PC-9 (cell line): ENCODE measurements at regions not wholly inside any gene's neighbourhood (a gene's known extent, or its start where the extent isn't known, plus 50 kb on each side); places are given as distances from the start of the nearest gene placed in this dataset.

ENCODE experiments used
- BruUV-seq: library from RNA; stranded (reverse); fragments of 400-500 nt; replicated peaks from 2 replicates; lab custom pipeline; 2021; lab: Mats Ljungman, UMichigan
- CTCF ChIA-PET: fragments of 300-600 bp; sonication (Branson Sonifier 250); formaldehyde crosslinking; loops from one replicate; lab custom pipeline; 2022; ENCODE audit warnings: antibody characterized with exemption; lab: Charles Lee
- POLR2A ChIA-PET: fragments of 300-600 bp; sonication (Branson Sonifier 250); formaldehyde crosslinking; loops from one replicate; lab custom pipeline; 2022; ENCODE audit warnings: antibody characterized with exemption; ENCODE audit not compliant: unreplicated experiment; lab: Charles Lee
- DNase-seq, 2 experiments: peaks; one replicate each; pipeline versions ENCODE4 v3.0.0 to v3.0.0-alpha.2; 2015 to 2022; ENCODE audit warnings: mixed read lengths in 1 of 2
- H2AFZ ChIP-seq: fragments of 200-600 bp; sonication (generic); 2 replicates; pipeline ENCODE4 v1.8.1; 2017; ENCODE audit warnings: antibody characterized with exemption
- H3F3A ChIP-seq: fragments of 200-600 bp; sonication (generic); 2 replicates; pipeline ENCODE4 v1.8.1; 2017; ENCODE audit warnings: antibody characterized with exemption, mild to moderate bottlenecking, low read depth; ENCODE audit not compliant: insufficient read depth
- H3K27ac ChIP-seq: fragments of 200-600 bp; sonication (generic); 2 replicates; pipeline ENCODE4 v1.6.1; 2016; ENCODE audit warnings: mixed run types
- H3K27me3 ChIP-seq: fragments of 200-600 bp; sonication (generic); 2 replicates; pipeline ENCODE4 v1.6.1; 2016; ENCODE audit warnings: low read depth, mixed run types; ENCODE audit not compliant: insufficient read depth
- H3K36me3 ChIP-seq: fragments of 200-600 bp; sonication (generic); 2 replicates; pipeline ENCODE4 v1.6.1; 2016; ENCODE audit warnings: low read depth, mixed run types
- H3K4me1 ChIP-seq: fragments of 200-600 bp; sonication (generic); replicated peaks from 2 replicates; pipeline ENCODE4 v1.6.1; 2016; ENCODE audit warnings: mixed run types; ENCODE audit not compliant: insufficient read depth
- H3K4me2 ChIP-seq: fragments of 200-600 bp; sonication (generic); 2 replicates; pipeline ENCODE4 v1.6.1; 2017; ENCODE audit warnings: mixed run types
- H3K4me3 ChIP-seq: fragments of 200-600 bp; sonication (generic); 2 replicates; pipeline ENCODE4 v1.6.1; 2016; ENCODE audit warnings: mixed run types
- H3K79me2 ChIP-seq: fragments of 200-600 bp; sonication (generic); 2 replicates; pipeline ENCODE4 v1.6.1; 2017; ENCODE audit warnings: low read depth, mixed run types
- H3K9me2 ChIP-seq: fragments of 200-600 bp; sonication (generic); 2 replicates; pipeline ENCODE4 v1.8.1; 2017; ENCODE audit warnings: mild to moderate bottlenecking; ENCODE audit not compliant: insufficient read depth
- H3K9me3 ChIP-seq: fragments of 200-600 bp; sonication (generic); 2 replicates; pipeline ENCODE4 v1.8.1; 2016; ENCODE audit warnings: low read depth; ENCODE audit not compliant: insufficient read depth
- H4K20me1 ChIP-seq: fragments of 200-600 bp; sonication (generic); 2 replicates; pipeline ENCODE4 v1.8.1; 2017; ENCODE audit not compliant: insufficient read depth
- EZH2 ChIP-seq: fragments of 200-600 bp; sonication (generic); IDR thresholded peaks from 2 replicates; pipeline ENCODE4 v1.8.0; 2017; ENCODE audit warnings: antibody characterized with exemption, low read depth
- intact Hi-C: fragments of 100-400 bp; cut with micrococcal nuclease; formaldehyde crosslinking; loops from one replicate; pipeline ENCODE4 v1.10.0; 2022; ENCODE audit not compliant: unreplicated experiment
- TF ChIP-seq, protein P1 (sequence below): fragments of 200-600 bp; sonication (generic); conservative IDR thresholded peaks from 2 replicates; pipeline ENCODE4 v1.6.1; 2017; ENCODE audit warnings: mixed run types, antibody characterized with exemption, mild to moderate bottlenecking, moderate library complexity

DNA sequence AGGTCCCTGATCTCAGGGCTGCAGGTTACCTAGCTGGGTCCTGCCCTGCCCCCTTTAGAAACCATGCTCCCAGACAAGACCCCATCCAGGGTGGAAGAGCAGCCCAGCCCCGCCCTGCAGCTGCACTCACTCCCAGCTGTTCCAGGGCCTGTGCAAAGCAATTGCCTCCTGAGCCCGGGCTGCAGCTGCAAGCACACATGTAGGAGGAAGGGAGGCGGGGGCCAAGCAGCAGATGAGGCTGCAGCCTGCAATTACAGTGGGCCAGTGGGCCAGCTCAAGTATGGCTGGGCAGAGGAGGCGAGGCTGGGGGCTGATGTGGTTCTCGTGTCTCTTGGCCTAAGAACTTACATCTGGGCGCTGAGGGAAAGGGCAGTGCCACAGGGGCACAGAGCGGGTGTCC, 65.4 kb upstream of the TUBA3E start:
- Histone ChIP-seq H3K9me2 (no peaks in the 10 kb centered on the region), H3K4me1 (no peaks in the 10 kb centered on the region), H3K27ac (no peak overlapping the region), H4K20me1 (no peaks in the 10 kb centered on the region), H3K4me3 (no peak overlapping the region), H3K9me3 (no peaks in the 10 kb centered on the region), H3K4me2 (no peak overlapping the region), H2AFZ (no peak overlapping the region), H3F3A (no peaks in the 10 kb centered on the region), H3K36me3 (no peaks in the 10 kb centered on the region), H3K79me2 (no peaks in the 10 kb centered on the region), H3K27me3 (peaks cover 62% of the 10 kb centered on the region)
- CTCF ChIA-PET = no interaction called here
- TF ChIP-seq EZH2 = no peak
- TF ChIP-seq, protein P1, sequence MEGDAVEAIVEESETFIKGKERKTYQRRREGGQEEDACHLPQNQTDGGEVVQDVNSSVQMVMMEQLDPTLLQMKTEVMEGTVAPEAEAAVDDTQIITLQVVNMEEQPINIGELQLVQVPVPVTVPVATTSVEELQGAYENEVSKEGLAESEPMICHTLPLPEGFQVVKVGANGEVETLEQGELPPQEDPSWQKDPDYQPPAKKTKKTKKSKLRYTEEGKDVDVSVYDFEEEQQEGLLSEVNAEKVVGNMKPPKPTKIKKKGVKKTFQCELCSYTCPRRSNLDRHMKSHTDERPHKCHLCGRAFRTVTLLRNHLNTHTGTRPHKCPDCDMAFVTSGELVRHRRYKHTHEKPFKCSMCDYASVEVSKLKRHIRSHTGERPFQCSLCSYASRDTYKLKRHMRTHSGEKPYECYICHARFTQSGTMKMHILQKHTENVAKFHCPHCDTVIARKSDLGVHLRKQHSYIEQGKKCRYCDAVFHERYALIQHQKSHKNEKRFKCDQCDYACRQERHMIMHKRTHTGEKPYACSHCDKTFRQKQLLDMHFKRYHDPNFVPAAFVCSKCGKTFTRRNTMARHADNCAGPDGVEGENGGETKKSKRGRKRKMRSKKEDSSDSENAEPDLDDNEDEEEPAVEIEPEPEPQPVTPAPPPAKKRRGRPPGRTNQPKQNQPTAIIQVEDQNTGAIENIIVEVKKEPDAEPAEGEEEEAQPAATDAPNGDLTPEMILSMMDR = no peak
- POLR2A ChIA-PET = no interaction called here
- intact Hi-C loops = no loop called here
- DNase-seq = no peak
- no TSS peak for BruUV-seq

- H3K4me3 ChIP-seq = no peak overlapping the region
- no TSS peak for BruUV-seq
- H3K79me2 ChIP-seq = no peaks in the 10 kb centered on the region
- no peak for TF ChIP-seq EZH2
- TF ChIP-seq, protein P1 = no peak
- ChIA-PET CTCF (no interaction called here), POLR2A (no interaction called here)
- H3K9me2 ChIP-seq = no peaks in the 10 kb centered on the region
- H2AFZ ChIP-seq = no peak overlapping the region
- DNase-seq = peak in 1 of 2 experiments; percentile 41
- no peaks in the 10 kb centered on the region for H3F3A ChIP-seq
- H3K4me1 ChIP-seq = no peaks in the 10 kb centered on the region
- intact Hi-C loops = no loop called here
- H4K20me1 ChIP-seq = no peaks in the 10 kb centered on the region
- no peak overlapping the region for H3K4me2 ChIP-seq
- no peaks in the 10 kb centered on the region for H3K36me3 ChIP-seq
- H3K27me3 ChIP-seq = peaks cover 60% of the 10 kb centered on the region
- no peaks in the 10 kb centered on the region for H3K9me3 ChIP-seq
- no peak overlapping the region for H3K27ac ChIP-seq
These were observed 63.9 kb upstream of the TUBA3E start for GRCh38 chr2:130261970-130262760.

- no peaks in the 10 kb centered on the region for H3F3A ChIP-seq
- TF ChIP-seq EZH2 = no peak
- TF ChIP-seq, protein P1 = no peak
- H3K79me2 ChIP-seq = no peaks in the 10 kb centered on the region
- no peak overlapping the region for H3K27ac ChIP-seq
- no peak overlapping the region for H2AFZ ChIP-seq
- no peak overlapping the region for H3K4me2 ChIP-seq
- no peaks in the 10 kb centered on the region for H3K36me3 ChIP-seq
- POLR2A ChIA-PET = no interaction called here
- H3K9me2 ChIP-seq = no peaks in the 10 kb centered on the region
- CTCF ChIA-PET = no interaction called here
- intact Hi-C loops = no loop called here
- BruUV-seq = no TSS peak
- H3K4me3 ChIP-seq = no peak overlapping the region
- peaks cover 54% of the 10 kb centered on the region for H3K27me3 ChIP-seq
- no peaks in the 10 kb centered on the region for H4K20me1 ChIP-seq
- no peak for DNase-seq
- H3K9me3 ChIP-seq = no peaks in the 10 kb centered on the region
- no peaks in the 10 kb centered on the region for H3K4me1 ChIP-seq
These were observed 62.9 kb upstream of the TUBA3E start for GRCh38 chr2:130261099-130261498.
